K562 (cell line): ENCODE measurements at regions not wholly inside any gene's neighbourhood (a gene's known extent, or its start where the extent isn't known, plus 50 kb on each side); places are given as distances from the start of the nearest gene placed in this dataset.

Source experiments
- ATAC-seq: fragments of 200-7000 bp; cut with Tn5 transposase; 3 replicates; pipeline ENCODE4 v1.9.1; 2020; ENCODE audit warnings: moderate library complexity
- BruUV-seq: library from RNA; stranded (reverse); fragments of 400-500 nt; replicated peaks from 2 replicates; lab custom pipeline; 2021; lab: Mats Ljungman, UMichigan
- CTCF ChIA-PET: fragments of 300-600 bp; formaldehyde crosslinking; extraction: SDS; loops from one replicate; lab custom pipeline; 2021; ENCODE audit warnings: low intra/inter-chr PET ratio; lab: Yijun Ruan, JAX
- POLR2A ChIA-PET: fragments of 300-600, 350-650 bp; sonication (Branson Sonifier 250); formaldehyde crosslinking; extraction: SDS; loops from one replicate; lab custom pipeline; 2021; ENCODE audit warnings: antibody characterized with exemption, inconsistent platforms; lab: Yijun Ruan, JAX
- DNase-seq, 4 experiments: peaks; one replicate each; pipeline versions ENCODE4 v3.0.0 to v3.0.0-alpha.2; 2011 to 2018; ENCODE audit warnings: low spot score in 3 of 4, mixed read lengths in 3 of 4; ENCODE audit errors: extremely low read depth in 1 of 4
- FAIRE-seq: peaks from 2 replicates; lab custom pipeline; 2011; peaks lifted over from hg19 to GRCh38; lab: Jason Lieb, UNC
- H2AFZ ChIP-seq: 2 replicates; pipeline ENCODE4 v1.6.0; 2011; ENCODE audit warnings: low read depth, low read length, control low read depth, inconsistent platforms
- H3K27ac ChIP-seq: fragments of 200-600 bp; 3 replicates; pipeline ENCODE4 v1.8.0; 2011; ENCODE audit warnings: low read depth, mild to moderate bottlenecking, control low read depth, inconsistent platforms, low read length, moderate library complexity, mixed read lengths; ENCODE audit errors: extremely low read depth
- H3K27me3 ChIP-seq, 2 experiments: fragments of 300-600 bp in 1 of 2; 2 replicates in 1 of 2; 3 replicates in 1 of 2; pipeline versions ENCODE4 v1.6.0 to v1.8.0; 2011; ENCODE audit warnings: inconsistent platforms in 2 of 2, low read length in 2 of 2, mild to moderate bottlenecking in 1 of 2, mixed read lengths in 1 of 2, moderate library complexity in 1 of 2; ENCODE audit not compliant: control insufficient read depth in 2 of 2, insufficient read depth in 2 of 2
- H3K36me3 ChIP-seq: fragments of 300-600 bp; 3 replicates; pipeline ENCODE4 v1.8.0; 2011; ENCODE audit warnings: mild to moderate bottlenecking, low read length, inconsistent platforms; ENCODE audit not compliant: control insufficient read depth, insufficient read depth
- H3K4me1 ChIP-seq, 2 experiments: fragments of 200-600 bp in 1 of 2; replicated peaks in 1 of 2; 2 replicates in 1 of 2; 3 replicates in 1 of 2; pipeline versions ENCODE4 v1.5.1 to v1.8.0; 2011; ENCODE audit warnings: inconsistent platforms in 2 of 2, low read length in 2 of 2, mild to moderate bottlenecking in 1 of 2, mixed read lengths in 1 of 2, moderate library complexity in 1 of 2; ENCODE audit not compliant: control insufficient read depth in 2 of 2, insufficient read depth in 2 of 2
- H3K4me2 ChIP-seq: 2 replicates; pipeline ENCODE4 v1.6.1; 2011; ENCODE audit warnings: low read length, control low read depth, inconsistent platforms, mixed read lengths; ENCODE audit not compliant: insufficient read depth
- H3K4me3 ChIP-seq: fragments of 200-600 bp; sonication (generic), shearing (Covaris generic); 2 replicates; pipeline ENCODE4 v1.5.1; 2016; ENCODE audit warnings: control low read depth, inconsistent platforms
- H3K79me2 ChIP-seq: fragments of 200-600 bp; 3 replicates; pipeline ENCODE4 v1.8.0; 2011; ENCODE audit warnings: low read length, inconsistent platforms; ENCODE audit not compliant: control insufficient read depth, insufficient read depth
- H3K9ac ChIP-seq, 2 experiments: 2 replicates each; pipeline versions ENCODE4 v1.6.0 to v1.6.1; 2011; ENCODE audit warnings: low read depth in 2 of 2, low read length in 2 of 2, control low read depth in 1 of 2, inconsistent platforms in 1 of 2, mild to moderate bottlenecking in 1 of 2, mixed read lengths in 1 of 2; ENCODE audit not compliant: insufficient read depth in 1 of 2
- H3K9me1 ChIP-seq: one replicate; pipeline ENCODE4 v1.6.0; 2011; ENCODE audit warnings: inconsistent platforms, mild to moderate bottlenecking, low read length, moderate library complexity; ENCODE audit not compliant: control insufficient read depth, insufficient read depth
- H3K9me3 ChIP-seq: replicated peaks from 2 replicates; pipeline ENCODE4 v1.5.1; 2011; ENCODE audit warnings: low read depth, low read length, inconsistent platforms; ENCODE audit not compliant: control insufficient read depth, insufficient read depth
- H4K20me1 ChIP-seq: replicated peaks from 2 replicates; pipeline ENCODE4 v1.6.1; 2011; ENCODE audit warnings: low read length, inconsistent platforms, mixed read lengths; ENCODE audit not compliant: control insufficient read depth, insufficient read depth
- KDM1A ChIP-seq, 2 experiments: fragments of 450-650 bp; IDR thresholded peaks; 2 replicates each; pipeline ENCODE4 v1.6.1; 2016; ENCODE audit warnings: mild to moderate bottlenecking in 2 of 2
- NFATC3 ChIP-seq: fragments of 450-650 bp; IDR thresholded peaks from 2 replicates; pipeline ENCODE4 v1.6.1; 2017; ENCODE audit warnings: mild to moderate bottlenecking
- RBM15 ChIP-seq: fragments of 200-400 bp; formaldehyde crosslinking; IDR thresholded peaks from 2 replicates; pipeline ENCODE4 v1.6.1; 2018; ENCODE audit warnings: mild to moderate bottlenecking, low read length, moderate library complexity; ENCODE audit not compliant: insufficient read depth
- ZNF75A ChIP-seq: fragments of 450-650 bp; formaldehyde crosslinking; IDR thresholded peaks from 2 replicates; pipeline ENCODE4 v1.4.0; 2020; ENCODE audit warnings: mild to moderate bottlenecking
- WGBS: fragments of 100-300 bp; shearing (Covaris generic); methylation state at CpG from one replicate; pipeline ENCODE4 v1.1.6; 2016; ENCODE audit warnings: low coverage, mixed read lengths; ENCODE audit not compliant: insufficient coverage; ENCODE audit errors: missing lambda C conversion rate; 5-methylcytosine and 5-hydroxymethylcytosine counted together
- in situ Hi-C: fragments of 300-500 bp; cut with MboI; formaldehyde crosslinking; loops from 4 replicates; pipeline ENCODE4 v1.15.0; 2018; ENCODE audit warnings: inconsistent platforms, mixed read lengths
- intact Hi-C: fragments of 100-400 bp; cut with micrococcal nuclease; formaldehyde crosslinking; loops from 2 replicates; pipeline ENCODE4 v1.14.2; 2022
- TF ChIP-seq, protein P1 (sequence below): fragments of 250-450 bp; sonication (Bioruptor Pico); IDR thresholded peaks from 2 replicates; pipeline ENCODE4 v1.8.0; 2022; ENCODE audit warnings: inconsistent platforms

DNA sequence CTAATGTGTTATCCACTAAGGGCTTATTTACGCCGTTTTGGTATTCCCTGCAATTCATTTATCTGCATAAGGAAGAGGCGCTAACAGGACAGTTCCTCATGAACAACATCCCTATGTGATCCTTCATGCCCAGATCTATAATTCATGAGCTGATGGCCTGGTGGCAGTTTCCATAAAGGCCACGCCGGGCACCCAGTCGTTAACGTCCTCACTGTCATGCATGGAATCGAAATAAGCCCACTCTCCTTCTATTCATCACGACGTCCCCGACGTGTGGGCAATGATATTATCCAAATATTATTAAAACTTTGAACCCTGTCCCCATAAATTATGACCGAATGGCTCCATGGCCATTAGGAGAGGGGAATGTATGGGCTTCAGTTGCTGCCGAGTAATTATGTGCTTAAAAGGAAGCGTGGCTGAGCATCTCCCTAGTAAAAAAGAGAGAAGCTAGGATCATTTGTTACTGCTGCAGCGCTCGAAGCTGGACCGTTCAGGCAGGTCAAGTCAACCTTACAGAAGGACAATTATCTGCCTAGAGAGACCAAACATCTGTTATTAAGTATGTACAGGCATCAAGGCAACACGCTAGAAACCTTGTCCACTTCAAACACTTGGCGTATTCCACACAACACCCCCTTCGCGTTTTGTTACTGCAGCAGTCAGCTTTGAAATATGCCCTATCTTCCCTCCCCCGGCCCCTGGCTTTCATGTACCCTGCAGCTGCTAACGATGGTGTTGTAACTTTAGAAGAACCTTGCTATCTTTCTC is 94.0 kb upstream of the SALL1 start:
- H3K27me3 ChIP-seq = no peaks in the 10 kb centered on the region
- ATAC-seq = no peak
- in situ Hi-C loops = no loop called here
- no peak for FAIRE-seq
- intact Hi-C loops = no loop called here
- H3K79me2 ChIP-seq = no peaks in the 10 kb centered on the region
- no TSS peak for BruUV-seq
- 1% methylated on average over 24 of the region's 24 CpGs for WGBS
- no peak overlapping the region for H2AFZ ChIP-seq
- no peaks in the 10 kb centered on the region for H3K36me3 ChIP-seq
- no peak for TF ChIP-seq ZNF75A (CRISPR knock-in tag)
- TF ChIP-seq NFATC3 = no peak
- TF ChIP-seq KDM1A (IDR thresholded peaks at IDR 0.05) = no peak
- no peak for TF ChIP-seq RBM15
- TF ChIP-seq, protein P1, sequence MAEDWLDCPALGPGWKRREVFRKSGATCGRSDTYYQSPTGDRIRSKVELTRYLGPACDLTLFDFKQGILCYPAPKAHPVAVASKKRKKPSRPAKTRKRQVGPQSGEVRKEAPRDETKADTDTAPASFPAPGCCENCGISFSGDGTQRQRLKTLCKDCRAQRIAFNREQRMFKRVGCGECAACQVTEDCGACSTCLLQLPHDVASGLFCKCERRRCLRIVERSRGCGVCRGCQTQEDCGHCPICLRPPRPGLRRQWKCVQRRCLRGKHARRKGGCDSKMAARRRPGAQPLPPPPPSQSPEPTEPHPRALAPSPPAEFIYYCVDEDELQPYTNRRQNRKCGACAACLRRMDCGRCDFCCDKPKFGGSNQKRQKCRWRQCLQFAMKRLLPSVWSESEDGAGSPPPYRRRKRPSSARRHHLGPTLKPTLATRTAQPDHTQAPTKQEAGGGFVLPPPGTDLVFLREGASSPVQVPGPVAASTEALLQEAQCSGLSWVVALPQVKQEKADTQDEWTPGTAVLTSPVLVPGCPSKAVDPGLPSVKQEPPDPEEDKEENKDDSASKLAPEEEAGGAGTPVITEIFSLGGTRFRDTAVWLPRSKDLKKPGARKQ (CRISPR knock-in tag) = no peak
- H3K4me2 ChIP-seq = no peak overlapping the region
- H3K4me3 ChIP-seq = no peak overlapping the region
- H3K9me1 ChIP-seq = no peaks in the 10 kb centered on the region
- H3K9me3 ChIP-seq = no peaks in the 10 kb centered on the region
- H3K9ac ChIP-seq = no peak overlapping the region
- H3K4me1 ChIP-seq = no peaks in the 10 kb centered on the region
- no peak for DNase-seq
- no peaks in the 10 kb centered on the region for H4K20me1 ChIP-seq
- ChIA-PET CTCF (no interaction called here), POLR2A (no interaction called here)
- no peak overlapping the region for H3K27ac ChIP-seq
